ENCODE measurements at regions not wholly inside any gene's neighbourhood (a gene's known extent, or its start where the extent isn't known, plus 50 kb on each side); places are given as distances from the start of the nearest gene placed in this dataset.
"Not testable (repeated sequence)": the region's sequence is repeated elsewhere in the genome, so short reads cannot be mapped to it uniquely, and the experiment has no call there.

DNA sequence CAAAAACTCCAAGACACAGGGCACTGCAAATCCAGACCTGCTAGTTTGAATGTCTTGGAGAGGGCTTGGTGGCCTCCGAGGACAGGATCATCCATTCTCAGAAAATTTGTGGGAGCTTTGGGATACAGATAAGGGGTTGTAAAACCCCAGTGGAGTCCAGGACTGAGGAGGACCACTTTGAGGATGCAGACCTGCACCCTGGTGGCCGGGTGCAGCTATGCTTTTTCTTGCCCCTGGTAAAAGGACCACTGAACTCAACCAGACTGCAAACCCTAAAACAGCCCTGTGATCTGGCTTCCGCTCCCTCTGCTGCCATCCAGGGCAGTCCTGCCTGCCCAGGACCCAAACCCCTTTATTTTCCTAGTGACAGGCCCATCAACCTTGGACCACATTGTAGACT, 169.5 kb upstream of the DAAM1 start:
- DNase-seq: no peak

DNA sequence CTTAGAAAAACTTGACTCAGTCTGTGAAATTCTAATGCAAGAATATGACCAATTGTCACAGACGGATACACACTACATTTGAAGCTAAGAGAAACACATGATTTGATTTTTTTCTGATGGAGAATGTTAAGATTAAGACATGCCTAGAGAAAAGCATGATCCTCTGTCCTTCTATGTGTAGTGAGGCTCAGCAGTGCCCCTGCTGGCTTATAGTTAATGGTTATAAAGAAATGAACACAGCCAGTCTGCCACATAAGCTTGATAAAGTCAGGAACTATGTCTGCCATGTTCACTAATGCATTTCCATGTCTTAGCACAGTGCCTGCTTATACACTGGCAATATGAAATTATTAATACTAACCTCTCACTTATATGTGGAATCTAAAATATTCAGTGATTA, 168.1 kb upstream of the DAAM1 start:
- no peak for DNase-seq

DNA sequence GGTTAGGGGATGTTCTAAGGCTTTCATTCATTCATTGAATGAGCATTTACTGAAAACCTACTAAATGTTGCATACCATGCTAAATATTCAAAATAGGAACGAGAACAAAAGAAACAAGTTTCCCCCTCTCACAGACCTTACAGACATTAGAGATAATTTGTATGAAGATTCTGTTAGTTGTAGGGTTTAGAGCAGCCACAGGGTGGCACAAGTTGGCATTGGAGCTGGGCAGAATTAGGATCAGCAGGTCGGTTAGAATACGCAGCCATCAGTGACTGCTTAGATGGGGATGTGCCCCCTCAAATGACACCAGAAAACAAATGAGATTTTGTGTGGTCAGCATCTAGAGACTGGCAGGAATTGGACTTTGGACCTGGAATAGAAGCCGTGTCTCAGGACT, 166.3 kb upstream of the DAAM1 start:
- no peak for DNase-seq

DNA sequence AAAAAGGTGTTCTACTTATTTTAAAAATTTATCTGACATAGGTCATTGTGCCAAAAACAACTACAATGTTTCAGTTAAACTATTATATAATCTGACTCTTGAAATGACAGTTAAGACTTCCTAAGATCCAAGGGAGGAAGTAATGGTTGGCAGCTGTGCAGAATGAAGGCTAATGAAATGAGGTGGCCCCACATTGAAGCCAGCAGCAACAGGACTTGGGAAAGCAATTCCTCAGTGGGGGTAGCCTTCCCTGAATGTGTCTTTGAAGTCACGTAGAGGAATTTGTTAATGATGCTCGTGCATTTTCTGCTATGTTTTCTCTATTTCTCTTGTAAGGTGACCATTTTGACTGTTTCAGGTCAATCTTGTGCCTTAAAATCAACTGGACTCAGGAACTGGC, 162.4 kb upstream of the DAAM1 start:
- no peak for DNase-seq

DNA sequence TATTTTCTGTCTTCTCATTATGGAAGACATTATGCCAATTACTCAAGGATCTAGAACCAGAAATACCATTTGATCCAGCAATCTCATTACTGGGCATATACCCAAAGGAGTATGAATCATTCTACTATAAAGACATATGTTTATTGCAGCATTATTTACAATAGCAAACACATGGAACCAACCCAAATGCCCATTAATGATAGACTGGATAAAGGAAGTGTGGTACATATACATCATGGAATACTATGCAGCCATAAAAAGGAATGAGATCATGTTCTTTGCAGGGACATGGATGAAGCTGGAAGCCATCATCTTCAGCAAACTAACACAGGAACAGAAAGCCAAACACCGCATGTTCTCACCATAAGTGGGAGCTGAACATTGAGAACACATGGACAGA, 161.8 kb upstream of the DAAM1 start:
- DNase-seq: not testable (repeated sequence)

DNA sequence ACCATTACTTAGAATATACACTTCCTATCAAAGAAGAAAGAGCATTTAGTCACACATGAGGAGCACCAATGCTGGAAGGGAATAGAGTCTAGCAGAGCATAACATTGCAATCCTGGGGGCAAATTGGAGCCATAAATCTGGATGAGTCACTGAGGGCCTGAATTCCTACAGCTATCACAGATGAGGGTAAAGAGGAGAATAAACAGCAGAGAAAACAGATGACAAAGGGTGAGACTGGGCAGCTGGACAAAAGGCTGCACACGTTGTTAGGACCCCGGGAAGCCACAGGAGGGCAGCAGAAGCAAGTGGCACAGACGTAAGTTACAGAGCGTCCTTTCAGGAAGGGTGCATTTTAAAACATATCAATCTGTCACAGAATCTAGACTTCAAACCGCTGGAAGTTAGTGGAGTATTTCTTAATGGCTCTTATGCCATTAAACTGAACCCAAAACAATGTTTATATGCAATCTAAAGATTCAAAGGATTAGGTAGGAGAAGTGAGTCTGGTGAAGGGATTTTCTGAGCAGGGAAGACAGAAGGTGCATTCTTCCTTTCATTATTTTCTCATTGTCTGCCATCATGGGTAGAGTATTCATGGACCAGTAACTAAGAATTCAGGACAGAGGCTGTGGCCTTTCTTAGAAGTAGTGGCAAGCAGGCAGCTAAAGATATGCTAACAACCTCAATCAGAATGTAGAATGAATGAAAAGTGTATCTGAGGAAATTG, 159.8 kb upstream of the DAAM1 start:
- peak; percentile 79 to 81 for DNase-seq

DNA sequence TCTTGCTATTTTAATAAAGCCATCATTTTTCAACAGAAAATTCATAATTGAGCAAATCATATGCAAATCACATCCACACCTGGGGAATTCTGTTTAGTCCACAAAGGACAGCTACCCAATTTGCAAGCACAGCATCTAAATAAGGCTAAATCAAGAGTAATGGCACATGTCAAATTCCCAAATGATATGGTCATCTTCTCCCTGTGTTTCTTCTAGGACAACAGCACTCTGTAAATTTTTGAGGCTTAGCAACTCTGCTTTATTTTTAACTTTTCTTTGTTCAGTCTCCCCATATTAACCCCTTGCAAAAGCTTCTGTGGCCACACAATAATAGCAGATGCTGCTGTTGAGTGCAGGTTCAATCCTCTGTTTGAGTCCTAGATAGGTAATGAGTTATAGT, 155.6 kb upstream of the DAAM1 start:
- DNase-seq: no peak

DNA sequence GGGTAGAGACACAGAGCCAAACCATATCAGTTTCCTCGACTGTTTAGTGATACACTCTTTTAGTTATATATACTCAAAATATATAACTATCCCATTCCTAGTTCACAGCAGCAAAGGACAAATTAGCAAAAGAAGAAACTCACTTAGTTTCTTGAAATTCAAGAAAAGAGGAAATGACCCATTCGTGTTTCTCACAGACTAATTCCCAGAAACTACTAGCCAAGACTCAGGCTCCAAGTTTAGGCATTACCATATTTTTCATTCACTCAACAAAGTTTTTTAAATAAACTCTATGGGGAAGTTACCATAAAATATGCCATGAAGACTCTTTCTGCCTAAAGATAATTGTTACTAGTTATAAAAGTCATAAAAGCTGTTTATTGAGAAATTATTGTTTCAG, 152.3 kb upstream of the DAAM1 start:
- DNase-seq: no peak

DNA sequence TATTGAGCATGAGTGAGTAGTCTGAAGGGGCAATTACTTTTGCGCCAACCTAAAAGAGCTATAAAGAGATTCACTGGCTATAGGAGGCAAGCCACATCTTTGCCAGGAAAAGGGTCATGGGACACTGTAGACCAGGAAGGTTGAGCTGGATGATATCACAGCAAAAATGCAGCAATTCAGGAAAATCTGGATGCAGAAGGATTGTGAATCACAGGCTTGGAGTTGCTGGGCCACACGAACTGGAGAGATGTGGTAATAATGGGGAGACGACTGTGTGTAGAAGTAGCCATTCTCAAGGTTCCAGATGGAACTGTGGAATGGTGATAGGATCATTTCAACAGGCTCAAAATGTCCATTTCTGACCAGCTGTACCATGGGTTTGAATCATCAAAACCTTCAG, 151.4 kb upstream of the DAAM1 start:
- DNase-seq: no peak

DNA sequence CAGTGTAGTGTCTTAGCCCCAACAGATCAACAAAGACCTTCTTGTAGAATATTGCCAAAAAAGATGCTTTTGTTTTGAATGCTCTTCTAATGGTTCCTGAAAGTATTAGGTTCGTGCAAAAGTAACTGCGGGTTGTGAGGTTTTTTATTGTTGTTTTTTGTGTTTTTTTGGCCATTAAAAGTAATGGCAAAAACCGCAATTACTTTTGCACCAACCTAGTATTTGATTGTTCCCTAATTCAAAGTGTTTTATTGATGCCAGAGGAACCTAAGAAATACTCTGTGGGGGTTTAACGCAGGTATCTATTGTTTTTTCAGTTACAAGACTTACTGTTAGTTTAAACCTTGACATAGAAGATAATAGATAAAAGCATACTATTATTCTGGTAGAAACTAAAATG, 150.8 kb upstream of the DAAM1 start:
- no peak for DNase-seq

DNA sequence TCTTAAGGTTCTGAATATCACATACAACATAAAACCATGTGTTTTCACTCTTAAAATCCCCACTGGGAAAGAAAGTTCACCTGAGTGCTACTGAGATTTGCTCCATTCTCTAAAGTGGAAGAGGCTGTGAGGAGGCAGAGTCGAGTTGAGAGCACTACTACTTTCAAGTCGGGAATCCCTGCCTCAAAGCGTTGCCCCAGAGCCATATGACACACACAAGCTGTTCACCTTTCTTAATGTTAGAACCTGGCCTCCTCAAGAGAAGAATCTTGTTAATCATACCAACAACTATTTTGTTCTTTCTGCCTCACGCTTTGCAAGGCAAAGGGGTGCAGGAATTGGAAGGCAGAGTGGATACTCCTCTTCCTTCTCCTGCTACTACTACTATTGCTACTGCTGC, 149.7 kb upstream of the DAAM1 start:
- no peak for DNase-seq

DNA sequence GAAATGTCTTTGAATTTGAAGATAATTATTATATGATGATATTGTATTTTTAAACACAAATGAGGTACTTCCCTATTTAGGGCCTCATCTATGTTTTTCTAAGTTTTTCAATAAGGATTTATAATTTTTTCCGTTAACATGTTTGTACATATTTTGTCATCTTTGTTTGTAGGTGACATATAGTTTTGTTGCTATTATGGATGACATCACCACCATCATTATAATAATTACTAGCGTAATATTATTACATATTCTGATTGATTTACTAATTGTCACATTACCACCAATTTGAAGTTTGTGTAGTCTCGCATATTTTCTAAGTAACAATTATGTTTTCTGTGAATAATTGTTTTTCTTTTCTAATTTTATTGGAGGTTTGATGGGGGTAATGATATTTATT, 147.2 kb upstream of the DAAM1 start:
- no peak for DNase-seq

DNA sequence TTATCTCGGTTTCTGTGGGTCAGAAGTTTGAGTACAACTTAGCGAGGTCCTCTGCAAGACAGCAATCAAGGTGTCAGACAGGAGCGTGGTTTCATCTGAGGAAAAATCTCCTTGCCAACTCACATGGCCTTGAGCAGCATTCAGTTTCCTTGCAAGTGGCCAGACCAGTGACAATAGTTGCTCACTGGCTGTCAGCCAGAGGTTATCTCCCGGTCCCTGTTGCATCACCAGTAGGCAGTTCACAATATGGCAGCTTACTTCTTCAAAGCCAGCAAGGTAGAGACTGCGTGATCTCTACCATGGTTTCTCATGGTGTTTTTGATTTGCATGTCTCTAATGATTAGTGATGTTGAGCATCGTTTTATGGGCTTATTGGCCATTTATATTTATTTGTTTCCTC, 143.8 kb upstream of the DAAM1 start:
- no peak for DNase-seq

DNA sequence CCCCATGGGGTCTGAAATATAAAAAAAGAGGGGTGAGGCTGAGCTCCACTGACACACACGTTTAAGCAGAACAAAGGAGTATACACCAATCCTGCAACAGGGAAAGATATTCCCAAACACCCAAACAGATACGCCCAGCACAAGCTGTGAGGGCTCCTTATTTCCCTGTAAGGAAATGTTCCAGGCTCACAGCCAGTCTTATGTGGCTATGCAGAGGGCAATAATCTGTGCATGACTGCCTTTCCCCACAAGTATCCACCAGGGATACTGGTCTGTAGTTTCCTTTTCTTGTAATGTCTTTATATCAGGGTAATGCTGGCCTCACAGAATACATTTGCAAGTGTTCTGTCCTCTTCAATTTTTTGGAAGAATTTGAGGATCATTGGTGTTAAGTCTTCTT, 141.7 kb upstream of the DAAM1 start:
- no peak for DNase-seq

DNA sequence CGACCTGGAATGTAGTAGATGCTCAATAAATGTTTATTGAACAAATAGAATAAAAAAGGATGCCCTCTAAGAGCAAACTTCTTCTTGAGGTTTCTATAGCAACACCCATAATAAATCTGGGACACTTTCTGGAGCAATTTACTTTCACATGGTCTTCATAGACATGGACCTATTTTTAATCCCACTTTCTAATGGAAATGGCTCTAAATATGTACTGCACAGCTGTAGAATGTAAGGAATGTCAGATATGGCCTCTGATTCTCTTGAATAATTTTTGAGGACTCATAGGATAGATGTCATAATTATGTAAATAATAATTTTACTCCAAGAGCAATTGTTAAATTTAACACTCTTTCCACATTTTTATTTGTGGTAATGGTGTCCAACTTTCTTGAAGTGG, 133.5 kb upstream of the DAAM1 start:
- no peak for DNase-seq

DNA sequence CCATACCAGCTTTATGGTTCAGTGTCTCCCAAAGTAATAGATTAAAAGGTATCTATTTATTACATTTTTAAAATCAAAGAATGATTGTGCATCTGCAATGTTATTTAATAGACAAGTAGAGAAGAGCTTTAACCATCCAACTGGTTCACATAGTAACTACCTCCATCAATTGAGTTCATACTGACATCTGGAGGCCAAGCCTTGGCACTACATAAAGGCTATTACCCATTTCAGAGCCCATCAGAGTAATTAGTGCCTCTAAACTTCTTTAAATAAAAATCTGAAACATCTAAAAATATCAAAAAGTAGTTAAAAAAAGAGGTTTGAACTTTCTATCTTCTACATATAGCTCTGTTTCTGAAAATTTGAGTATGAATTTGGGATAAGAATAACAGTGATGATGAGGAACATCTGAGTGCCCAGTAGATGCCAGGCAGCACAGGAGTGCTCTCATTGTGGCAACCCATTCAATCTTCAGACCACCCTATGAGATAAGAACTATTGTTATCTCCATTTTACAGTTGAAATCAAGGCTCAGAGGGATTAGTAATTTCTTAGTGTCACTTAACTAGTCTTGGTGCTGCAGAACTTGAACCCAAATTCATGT, 132.9 kb upstream of the DAAM1 start:
- DNase-seq: peak; percentile 38 to 43

DNA sequence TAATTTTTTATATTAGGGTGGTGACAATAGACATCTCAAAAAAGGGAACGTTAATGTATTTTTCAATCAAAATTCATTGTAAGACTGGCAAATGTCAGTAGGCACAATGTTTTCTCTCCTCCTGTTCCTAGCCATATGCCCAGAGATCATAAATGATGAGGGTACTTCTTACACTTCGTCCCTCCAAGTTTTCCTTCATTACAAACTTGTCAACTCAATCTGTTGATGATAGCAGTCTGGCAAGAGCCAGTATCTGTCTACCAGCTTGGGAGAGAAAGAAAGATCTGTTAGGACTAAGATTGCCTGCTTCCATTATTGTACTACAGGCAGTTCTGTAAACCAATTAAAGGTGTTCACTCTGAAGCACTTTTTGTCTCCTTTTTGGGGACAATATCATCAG, 130.9 kb upstream of the DAAM1 start:
- no peak for DNase-seq

DNA sequence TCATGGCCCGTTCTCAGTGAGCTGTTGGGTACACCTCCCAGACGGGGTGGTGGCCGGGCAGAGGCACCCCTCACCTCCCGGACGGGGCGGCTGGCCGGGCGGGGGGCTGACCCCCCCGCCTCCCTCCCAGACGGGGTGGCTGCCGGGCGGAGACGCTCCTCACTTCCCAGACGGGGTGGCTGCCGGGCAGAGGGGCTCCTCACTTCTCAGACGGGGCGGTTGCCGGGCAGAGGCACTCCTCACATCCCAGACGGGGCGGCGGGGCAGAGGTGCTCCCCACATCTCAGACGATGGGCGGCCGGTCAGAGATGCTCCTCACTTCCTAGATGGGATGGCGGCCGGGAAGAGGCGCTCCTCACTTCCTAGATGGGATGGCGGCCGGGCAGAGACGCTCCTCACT, 129.7 kb upstream of the DAAM1 start:
- DNase-seq: not testable (repeated sequence)

DNA sequence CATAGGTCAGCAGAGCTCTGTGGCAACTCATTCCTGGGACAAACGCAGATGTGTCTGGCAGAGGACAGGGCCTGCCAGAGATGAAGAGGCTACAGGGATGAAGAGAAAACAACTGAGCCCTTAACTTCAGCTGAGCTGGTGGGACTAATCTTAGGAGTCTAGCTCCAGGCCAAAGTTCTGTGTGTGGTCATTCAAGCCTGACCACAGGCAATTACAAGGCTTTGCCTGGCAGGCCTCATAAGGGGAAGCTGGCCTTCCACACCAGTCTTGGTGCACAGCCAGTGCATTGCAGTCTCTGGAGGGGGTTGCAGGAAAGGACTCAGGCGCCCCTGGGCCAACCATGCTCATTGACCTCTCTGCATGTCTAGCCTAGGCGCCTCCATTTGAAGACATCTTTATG, 127.6 kb upstream of the DAAM1 start:
- no peak for DNase-seq

DNA sequence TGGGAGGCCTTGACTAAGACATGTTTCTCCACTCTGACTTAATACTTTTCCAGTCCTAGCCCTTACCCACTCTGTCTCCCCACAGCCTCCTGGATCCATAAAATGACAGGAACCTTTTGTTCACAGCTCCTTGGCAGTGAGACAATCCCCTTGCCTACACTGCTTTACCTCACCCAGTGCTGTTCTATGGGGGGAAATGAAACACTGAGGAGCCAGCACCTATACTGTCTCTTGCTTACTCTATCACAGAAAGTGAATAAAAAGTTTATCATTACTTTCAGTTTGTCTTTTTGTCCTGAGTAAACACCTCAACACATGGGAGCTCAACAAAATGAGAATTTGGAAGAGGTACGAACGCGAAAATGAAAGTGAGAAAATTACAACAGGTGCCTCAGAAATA, 127.2 kb upstream of the DAAM1 start:
- DNase-seq: no peak

DNA sequence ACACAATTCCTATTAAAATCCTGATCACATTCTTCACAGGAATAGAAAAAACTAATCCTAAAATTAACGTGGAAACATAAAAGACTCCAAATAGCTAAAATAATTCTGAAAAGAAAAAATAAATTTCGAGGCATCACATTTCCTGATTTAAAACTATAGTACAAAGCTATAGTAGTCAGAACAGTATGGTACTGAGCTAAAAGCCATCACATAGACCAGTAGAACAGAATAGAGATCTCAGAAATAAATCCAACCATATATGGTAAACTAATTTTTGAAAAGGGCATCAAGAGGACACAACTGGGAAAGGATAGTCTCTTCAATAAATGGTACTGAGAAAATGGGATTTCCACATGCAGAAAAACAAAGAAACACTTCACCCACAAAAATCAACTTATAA, 125.2 kb upstream of the DAAM1 start:
- DNase-seq: no peak

DNA sequence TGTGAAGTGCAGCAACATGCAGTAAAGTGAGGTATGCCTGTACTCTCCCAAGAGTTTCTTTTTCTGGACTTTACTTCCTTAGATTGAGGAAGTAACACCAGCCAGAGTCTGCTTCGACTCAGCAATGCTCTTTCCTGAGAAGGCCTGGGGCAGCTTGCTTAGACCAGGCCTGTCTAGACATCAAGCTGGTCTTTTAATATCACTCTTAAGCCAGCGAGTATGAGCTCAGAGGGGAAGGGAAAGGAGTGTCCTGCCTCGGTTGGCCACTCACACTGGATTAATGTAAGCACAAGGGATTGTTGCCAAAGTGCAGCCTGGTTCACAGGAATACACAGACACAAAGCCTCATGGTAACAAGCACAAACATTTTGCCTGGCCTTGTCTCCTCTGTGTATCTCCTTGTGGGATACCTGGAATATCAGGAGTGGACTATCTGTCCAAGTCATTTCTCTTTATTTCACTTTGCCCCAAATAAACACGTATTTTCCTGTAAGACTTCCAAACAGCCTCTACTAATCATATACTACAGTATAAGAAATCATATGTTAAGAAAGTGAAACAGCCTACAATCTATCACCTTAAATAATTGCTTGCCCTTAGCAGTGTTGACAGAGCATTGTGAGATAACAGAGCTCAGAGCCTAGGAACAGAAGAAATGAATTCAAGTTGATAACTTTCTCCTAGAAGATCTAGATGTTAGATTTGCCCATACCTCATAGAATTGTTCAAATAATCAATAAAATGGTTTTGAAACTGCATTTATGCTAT, 121.2 kb upstream of the DAAM1 start:
- DNase-seq: no peak

DNA sequence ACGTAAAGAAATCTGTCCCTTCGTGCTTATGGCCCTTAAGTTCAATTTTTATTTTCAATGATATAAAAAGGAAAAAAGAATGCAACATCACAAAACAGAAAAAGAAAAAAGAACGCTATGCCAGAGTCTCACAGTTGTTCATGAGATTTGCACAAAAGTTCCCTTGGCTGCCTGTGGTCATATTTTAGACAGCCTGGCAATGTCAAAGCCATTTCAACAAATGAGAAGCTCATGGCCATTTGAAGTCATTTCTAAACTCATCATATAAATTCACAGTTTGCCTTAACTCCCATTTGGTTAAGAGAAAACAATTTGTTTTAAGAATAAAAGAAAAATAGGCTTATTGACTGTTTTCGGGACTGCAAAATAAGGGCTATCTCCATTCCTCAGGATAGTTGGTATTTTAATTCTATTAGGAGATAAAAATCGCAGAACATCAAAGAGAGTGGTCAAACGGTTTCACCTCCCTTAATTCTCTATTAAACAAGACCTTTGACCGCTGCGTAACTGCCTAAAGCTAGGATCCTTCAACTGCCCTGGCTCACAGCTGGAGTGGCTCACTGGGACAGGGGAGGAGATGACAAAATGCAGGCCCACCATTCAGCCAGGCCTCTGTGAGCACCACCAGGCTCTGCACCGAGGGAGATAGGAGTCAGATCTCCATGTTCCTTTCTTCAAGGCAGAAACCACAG, 119.2 kb upstream of the DAAM1 start:
- no peak for DNase-seq

DNA sequence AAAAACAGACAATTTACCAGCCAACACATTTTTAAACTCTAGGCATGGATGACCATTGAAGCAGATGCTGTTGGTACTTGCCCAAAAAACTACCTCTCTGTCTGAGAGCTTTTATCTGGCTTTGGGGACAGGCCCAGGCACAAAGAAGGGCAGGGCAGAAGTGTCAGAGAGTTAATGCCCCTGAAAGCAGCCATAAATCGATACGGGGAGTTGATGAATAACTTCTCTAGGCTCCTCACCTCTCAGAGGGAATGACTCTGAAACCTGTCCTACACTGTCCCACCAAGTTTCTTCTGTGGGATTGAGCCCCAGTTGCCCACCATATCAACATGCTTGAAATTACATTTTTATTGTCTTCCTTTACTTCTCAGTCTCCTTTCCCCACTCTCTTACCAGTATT, 113.0 kb upstream of the DAAM1 start:
- no peak for DNase-seq

All from SHP77 (cell line).